Naive B cell (primary cell): ENCODE measurements at regions not wholly inside any gene's neighbourhood (a gene's known extent, or its start where the extent isn't known, plus 50 kb on each side); places are given as distances from the start of the nearest gene placed in this dataset.

Experiments used
- ATAC-seq, 2 donors: fragments of 150-1000 bp; cut with Tn5 transposase; 2 replicates each; pipeline ENCODE4 v1.10.0; 2021; ENCODE audit warnings: low read depth in 2 of 2, mild to moderate bottlenecking in 2 of 2, moderate library complexity in 2 of 2
- DNase-seq: peaks from one replicate; pipeline ENCODE4 v3.0.0; 2022
- H3K27ac Mint-ChIP-seq, 6 donors: one replicate each; pipeline ENCODE4 v1.8.0; 2020 to 2022; ENCODE audit warnings: mild to moderate bottlenecking in 6 of 6, mixed read lengths in 6 of 6, moderate library complexity in 5 of 6, inconsistent platforms in 2 of 6
- H3K27me3 Mint-ChIP-seq, 3 donors: one replicate each; pipeline ENCODE4 v1.8.0; 2021 to 2022; ENCODE audit warnings: mixed read lengths in 3 of 3, mild to moderate bottlenecking in 1 of 3
- H3K36me3 Mint-ChIP-seq, 2 donors: one replicate each; pipeline ENCODE4 v1.8.0; 2020 to 2022; ENCODE audit warnings: mixed read lengths in 2 of 2, inconsistent platforms in 1 of 2, mild to moderate bottlenecking in 1 of 2
- H3K4me1 Mint-ChIP-seq, 3 donors: one replicate each; pipeline ENCODE4 v1.8.0; 2020 to 2022; ENCODE audit warnings: mixed read lengths in 3 of 3, inconsistent platforms in 1 of 3, mild to moderate bottlenecking in 1 of 3, moderate library complexity in 1 of 3
- H3K4me3 Mint-ChIP-seq, 8 donors: one replicate each; pipeline ENCODE4 v1.8.0; 2020 to 2022; ENCODE audit warnings: mild to moderate bottlenecking in 8 of 8, mixed read lengths in 8 of 8, moderate library complexity in 8 of 8, inconsistent platforms in 2 of 8
- H3K9me3 Mint-ChIP-seq, 7 donors: one replicate each; pipeline ENCODE4 v1.8.0; 2020 to 2022; ENCODE audit warnings: mixed read lengths in 7 of 7, mild to moderate bottlenecking in 5 of 7, inconsistent platforms in 2 of 7, moderate library complexity in 1 of 7

DNA sequence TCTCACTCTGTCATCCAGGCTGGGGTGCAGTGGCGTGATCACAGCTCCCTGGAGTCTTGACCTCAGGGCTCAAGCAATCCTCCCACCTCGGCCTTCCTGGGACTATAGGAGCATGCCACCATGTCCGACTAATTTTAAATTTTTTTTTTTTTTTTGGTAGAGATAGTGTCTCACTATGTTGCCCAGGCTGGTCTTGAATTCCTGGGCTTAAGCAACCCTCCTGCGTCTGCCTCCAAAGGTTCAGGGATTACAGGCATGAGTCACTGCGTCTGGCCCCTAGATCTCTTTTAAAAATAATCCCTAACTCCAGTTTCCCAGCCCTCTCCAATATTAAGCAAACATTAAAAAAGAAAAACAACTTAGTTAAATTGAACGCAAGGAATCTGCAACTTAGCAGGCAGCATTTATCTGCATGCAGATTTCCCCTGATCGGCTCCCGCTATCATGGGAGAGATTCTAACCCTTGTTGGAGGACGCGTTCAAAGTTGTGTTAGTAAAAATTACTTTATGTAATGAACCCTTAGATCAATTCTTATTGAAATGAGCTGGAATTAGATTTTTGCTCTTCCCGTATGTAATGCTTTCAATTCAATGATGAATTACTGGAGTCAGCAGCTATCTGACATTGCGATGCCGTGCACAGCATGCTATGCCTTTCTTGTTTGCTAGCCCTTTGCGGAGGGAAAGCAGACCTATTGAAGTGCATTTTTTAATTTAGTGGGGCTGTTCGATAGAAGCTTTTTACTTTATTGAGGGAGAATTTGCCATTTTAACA, 171.7 kb downstream of the HAPSTR1 start:
- no peaks in the 10 kb centered on the region for H3K36me3 Mint-ChIP-seq
- no peak for ATAC-seq

DNA sequence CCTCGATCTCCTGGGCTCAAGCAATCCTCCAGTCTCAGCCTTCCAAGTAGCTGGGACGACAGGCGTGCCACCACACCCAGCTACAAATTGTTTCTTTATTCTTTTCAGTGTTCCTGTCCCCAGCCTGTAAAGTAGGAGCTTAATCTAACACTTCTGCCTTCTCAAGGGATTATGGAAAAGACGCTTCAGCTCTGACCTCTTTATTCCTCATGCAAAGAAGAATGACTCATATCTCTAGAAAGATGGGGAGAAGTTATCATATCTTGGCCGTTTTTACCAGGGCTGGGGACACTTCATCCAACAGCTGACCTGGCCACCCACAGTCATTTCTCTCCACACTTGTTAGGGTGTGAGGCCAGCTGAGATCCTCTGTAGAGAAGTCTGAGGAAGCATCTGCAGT, 172.6 kb downstream of the HAPSTR1 start:
- Mint-ChIP-seq H3K27me3 (peaks cover 17 to 38% (median 22%) of the 10 kb centered on the region in 3 donors), H3K9me3 (no peaks in the 10 kb centered on the region), H3K4me1 (no peaks in the 10 kb centered on the region), H3K27ac (no peak overlapping the region), H3K36me3 (no peaks in the 10 kb centered on the region), H3K4me3 (no peak overlapping the region)
- no peak for ATAC-seq
- no peak for DNase-seq

More for the DNA sequence above, 171.7 kb downstream of the HAPSTR1 start:
- no peak for DNase-seq
- no peak overlapping the region for H3K4me3 Mint-ChIP-seq
- H3K4me1 Mint-ChIP-seq: peaks cover 0 to 4% (median 0%) of the 10 kb centered on the region in 3 donors
- no peaks in the 10 kb centered on the region for H3K9me3 Mint-ChIP-seq
- H3K27ac Mint-ChIP-seq: no peak overlapping the region
- H3K27me3 Mint-ChIP-seq: peaks cover 16 to 33% (median 22%) of the 10 kb centered on the region in 3 donors

DNA sequence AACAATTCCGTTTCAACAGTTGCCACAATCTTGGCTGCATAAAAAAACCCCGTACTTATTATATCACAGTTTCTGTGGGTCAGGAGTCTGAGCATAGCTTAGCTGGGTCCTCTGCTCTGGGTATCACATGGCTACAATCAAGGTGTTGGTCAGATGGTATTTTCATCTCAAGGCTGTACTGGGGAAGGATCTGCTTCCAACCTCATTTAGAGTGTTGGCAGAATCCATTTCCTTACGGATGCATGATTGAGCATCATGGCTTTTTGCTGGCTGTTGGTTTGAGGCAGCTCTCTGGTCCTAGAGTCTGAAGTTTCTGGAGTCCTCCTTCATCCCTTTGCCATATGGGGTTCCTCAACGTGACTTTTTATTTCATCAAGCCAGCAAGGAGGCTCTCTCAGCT, 177.0 kb downstream of the HAPSTR1 start:
- peaks cover 31 to 48% (median 33%) of the 10 kb centered on the region in 3 donors for H3K27me3 Mint-ChIP-seq
- peaks cover 0 to 5% (median 0%) of the 10 kb centered on the region in 7 donors for H3K9me3 Mint-ChIP-seq
- DNase-seq: no peak
- H3K36me3 Mint-ChIP-seq: no peaks in the 10 kb centered on the region
- no peak overlapping the region for H3K4me3 Mint-ChIP-seq
- no peak for ATAC-seq
- no peaks in the 10 kb centered on the region for H3K4me1 Mint-ChIP-seq
- H3K27ac Mint-ChIP-seq: no peak overlapping the region

DNA sequence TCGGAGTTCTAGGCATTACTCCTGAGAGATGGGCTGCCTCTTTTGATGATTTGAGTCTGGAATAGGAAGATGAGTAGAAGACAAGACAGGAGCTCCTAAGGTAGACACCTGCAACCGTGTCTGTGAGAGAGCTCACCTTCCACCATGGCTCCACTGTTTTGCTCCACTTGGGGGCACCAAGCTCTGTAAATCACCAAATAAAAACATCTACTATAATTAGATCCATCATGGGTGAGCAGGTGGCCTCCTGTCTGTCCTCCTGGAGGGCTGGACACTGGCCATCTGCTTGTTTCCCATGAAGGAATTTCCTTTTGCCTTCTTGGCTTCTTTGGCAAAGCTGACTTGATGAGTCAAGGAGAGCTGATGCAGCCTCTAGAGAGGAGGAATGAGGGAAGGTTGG, 179.0 kb downstream of the HAPSTR1 start:
- Mint-ChIP-seq H3K27me3 (peaks cover 37 to 41% (median 38%) of the 10 kb centered on the region in 3 donors), H3K4me3 (no peak overlapping the region), H3K9me3 (peaks cover 0 to 5% (median 0%) of the 10 kb centered on the region in 7 donors), H3K4me1 (no peaks in the 10 kb centered on the region), H3K27ac (no peak overlapping the region), H3K36me3 (no peaks in the 10 kb centered on the region)
- ATAC-seq: no peak
- DNase-seq: no peak

DNA sequence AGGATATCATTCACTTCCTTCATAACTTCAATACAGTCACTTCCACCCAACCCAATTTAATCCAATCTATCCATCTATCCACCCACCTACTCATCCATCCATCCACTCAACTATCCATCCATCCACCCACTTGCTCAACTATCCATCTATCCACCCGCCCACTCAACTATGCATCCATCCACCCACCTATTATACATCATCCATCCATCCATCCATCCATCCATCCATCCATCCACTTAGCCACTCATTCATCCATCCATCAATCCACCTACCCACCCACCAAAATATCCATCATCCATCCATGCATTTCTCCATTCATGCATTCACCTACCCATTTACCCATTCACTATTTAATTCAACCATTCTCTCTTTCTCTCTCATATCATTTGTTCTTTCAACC, 179.5 kb downstream of the HAPSTR1 start:
- H3K36me3 Mint-ChIP-seq: no peaks in the 10 kb centered on the region
- peaks cover 32 to 36% (median 34%) of the 10 kb centered on the region in 3 donors for H3K27me3 Mint-ChIP-seq
- no peak for ATAC-seq
- DNase-seq: no peak
- H3K27ac Mint-ChIP-seq: no peak overlapping the region
- peaks cover 0 to 5% (median 0%) of the 10 kb centered on the region in 7 donors for H3K9me3 Mint-ChIP-seq
- no peak overlapping the region for H3K4me3 Mint-ChIP-seq
- no peaks in the 10 kb centered on the region for H3K4me1 Mint-ChIP-seq

DNA sequence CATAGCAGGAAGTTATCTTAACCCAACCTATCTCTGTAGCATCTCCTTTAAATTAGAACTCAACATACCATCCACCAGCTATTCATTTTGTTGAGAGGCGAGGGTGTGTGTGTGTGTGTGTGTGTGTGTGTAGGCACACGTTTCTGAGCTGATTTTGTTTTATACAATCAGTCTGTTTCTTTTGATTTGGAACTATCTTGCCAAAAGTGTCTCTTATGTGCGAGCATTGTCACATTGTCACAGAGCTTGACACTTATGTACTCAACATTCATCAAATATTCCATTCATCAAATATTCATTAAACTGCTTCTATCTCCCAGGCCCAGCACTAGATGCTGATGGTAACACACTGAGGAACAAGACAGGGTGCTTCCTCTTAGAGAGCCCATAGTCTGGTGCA, 180.4 kb downstream of the HAPSTR1 start:
- H3K4me3 Mint-ChIP-seq: no peak overlapping the region
- DNase-seq: no peak
- no peak for ATAC-seq
- H3K36me3 Mint-ChIP-seq: no peaks in the 10 kb centered on the region
- H3K27ac Mint-ChIP-seq: no peak overlapping the region
- no peaks in the 10 kb centered on the region for H3K4me1 Mint-ChIP-seq
- H3K9me3 Mint-ChIP-seq: peaks cover 0 to 5% (median 0%) of the 10 kb centered on the region in 7 donors
- H3K27me3 Mint-ChIP-seq: peaks cover 34 to 37% (median 36%) of the 10 kb centered on the region in 3 donors

DNA sequence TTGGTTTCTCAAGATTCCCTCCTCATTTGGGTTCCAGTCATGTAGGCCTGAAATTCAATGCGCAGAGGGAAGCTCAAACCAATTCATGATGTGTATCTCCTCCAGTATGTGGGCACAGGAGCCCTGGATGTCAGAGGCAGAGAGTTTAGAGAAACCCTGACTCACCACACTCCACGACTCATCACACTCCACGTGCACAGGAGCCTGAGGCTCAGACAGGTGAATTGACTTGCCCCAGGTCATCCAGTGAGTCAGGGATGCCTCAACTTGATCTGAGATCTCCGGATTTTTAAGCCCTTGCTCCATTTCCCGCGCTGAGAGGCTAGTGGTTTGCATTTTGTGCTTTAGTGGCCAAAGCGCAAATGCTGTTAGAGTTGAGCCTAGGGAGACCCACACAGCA, 183.9 kb downstream of the HAPSTR1 start:
- ATAC-seq: no peak
- H3K9me3 Mint-ChIP-seq: peaks cover 0 to 5% (median 0%) of the 10 kb centered on the region in 7 donors
- no peak for DNase-seq
- H3K4me3 Mint-ChIP-seq: no peak overlapping the region
- no peak overlapping the region for H3K27ac Mint-ChIP-seq
- H3K4me1 Mint-ChIP-seq: no peaks in the 10 kb centered on the region
- peaks cover 30 to 40% (median 32%) of the 10 kb centered on the region in 3 donors for H3K27me3 Mint-ChIP-seq
- H3K36me3 Mint-ChIP-seq: no peaks in the 10 kb centered on the region

DNA sequence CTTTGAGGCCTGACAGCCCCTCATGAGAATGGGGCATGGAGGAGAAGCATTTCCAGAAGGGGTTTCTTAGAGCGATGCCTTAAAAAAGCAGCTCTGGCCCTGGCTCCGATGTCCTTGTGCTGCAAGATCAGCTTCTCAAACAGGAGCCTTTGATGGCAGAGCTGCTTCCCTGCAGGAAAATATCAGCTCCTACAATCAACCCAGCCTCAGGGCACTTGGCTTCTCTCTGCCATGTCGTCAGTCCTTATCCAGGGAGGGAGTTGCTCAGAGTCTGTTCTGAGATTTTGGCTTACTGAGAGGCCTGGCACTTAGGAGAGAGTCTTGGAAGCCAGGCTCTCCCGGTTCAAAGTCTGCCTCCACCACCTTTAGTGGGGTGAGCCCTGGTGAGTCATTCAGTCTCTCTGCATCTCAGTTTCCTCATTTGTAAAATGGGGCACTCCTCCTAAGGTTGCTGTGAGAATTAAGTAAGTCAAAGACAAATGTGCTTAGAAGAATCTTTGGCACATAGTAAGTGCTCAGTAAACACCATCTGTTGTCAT, 184.4 kb downstream of the HAPSTR1 start:
- H3K27ac Mint-ChIP-seq: no peak overlapping the region
- H3K9me3 Mint-ChIP-seq: peaks cover 0 to 5% (median 0%) of the 10 kb centered on the region in 7 donors

DNA sequence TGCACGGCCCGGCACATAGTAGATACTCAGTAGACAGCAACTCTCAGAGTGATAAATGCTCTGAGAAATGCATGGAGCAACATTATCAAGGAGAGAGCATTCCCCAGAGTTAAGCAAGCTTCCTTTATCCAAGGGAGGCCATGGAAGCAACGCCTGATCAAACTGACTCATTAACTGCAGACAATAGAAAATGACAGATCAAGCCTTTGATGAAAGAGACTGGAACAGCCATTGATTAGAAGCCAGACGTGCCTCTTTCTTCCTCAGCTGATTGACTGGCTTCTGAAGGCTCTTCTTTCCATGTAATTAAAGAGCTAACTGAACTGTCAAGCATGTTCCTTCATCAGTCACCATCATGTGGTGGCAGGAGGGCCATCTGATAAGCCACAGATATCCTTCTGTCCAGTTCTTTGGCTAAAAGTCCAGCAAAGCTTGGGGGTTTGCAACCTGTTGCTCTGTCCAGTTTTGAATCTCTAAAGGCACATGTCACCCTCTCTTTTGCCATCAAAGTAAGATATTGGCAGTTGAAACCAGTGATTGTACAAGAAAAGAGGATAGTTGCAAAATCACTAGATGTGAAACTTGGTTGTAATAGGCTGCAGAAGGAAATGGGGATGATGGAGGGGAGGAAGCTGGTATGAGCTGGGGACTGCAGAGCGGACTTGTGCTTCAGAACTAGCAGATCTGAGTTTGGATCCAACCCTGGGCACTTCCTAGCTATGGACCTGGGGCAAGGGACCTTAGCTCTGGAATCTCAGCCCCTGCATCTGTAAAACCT, 188.0 kb downstream of the HAPSTR1 start:
- Mint-ChIP-seq H3K27ac (no peak overlapping the region), H3K4me1 (no peaks in the 10 kb centered on the region), H3K9me3 (no peaks in the 10 kb centered on the region), H3K27me3 (peaks cover 11 to 27% (median 19%) of the 10 kb centered on the region in 3 donors), H3K36me3 (no peaks in the 10 kb centered on the region), H3K4me3 (no peak overlapping the region)
- ATAC-seq: no peak
- DNase-seq: no peak

More for the DNA sequence above, 184.4 kb downstream of the HAPSTR1 start:
- Mint-ChIP-seq H3K27me3 (peaks cover 26 to 35% (median 31%) of the 10 kb centered on the region in 3 donors), H3K4me1 (no peaks in the 10 kb centered on the region), H3K36me3 (no peaks in the 10 kb centered on the region), H3K4me3 (no peak overlapping the region)
- no peak for ATAC-seq
- no peak for DNase-seq

DNA sequence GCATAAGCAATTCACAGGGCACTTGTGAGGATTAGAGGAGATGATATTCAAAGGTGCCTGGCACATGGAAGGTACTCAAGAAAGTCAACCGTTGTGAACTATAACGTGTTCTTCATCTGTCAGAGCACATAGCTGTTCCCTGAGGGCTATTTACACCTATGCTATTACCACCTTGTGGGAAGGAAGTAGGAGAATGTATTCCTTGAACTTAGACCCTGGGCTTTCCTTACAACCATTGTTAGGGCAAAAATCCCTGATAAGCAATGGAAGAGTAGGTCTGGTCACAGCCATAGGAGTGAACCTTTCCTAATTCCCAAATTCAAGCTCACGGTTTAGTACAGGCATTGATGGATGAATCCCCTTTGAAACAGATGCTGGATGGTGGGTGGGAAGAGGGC, 188.6 kb downstream of the HAPSTR1 start:
- H3K9me3 Mint-ChIP-seq: no peaks in the 10 kb centered on the region
- DNase-seq: no peak
- H3K36me3 Mint-ChIP-seq: no peaks in the 10 kb centered on the region
- H3K27ac Mint-ChIP-seq: no peak overlapping the region
- peaks cover 11 to 33% (median 18%) of the 10 kb centered on the region in 3 donors for H3K27me3 Mint-ChIP-seq
- H3K4me1 Mint-ChIP-seq: no peaks in the 10 kb centered on the region
- H3K4me3 Mint-ChIP-seq: no peak overlapping the region
- ATAC-seq: no peak

DNA sequence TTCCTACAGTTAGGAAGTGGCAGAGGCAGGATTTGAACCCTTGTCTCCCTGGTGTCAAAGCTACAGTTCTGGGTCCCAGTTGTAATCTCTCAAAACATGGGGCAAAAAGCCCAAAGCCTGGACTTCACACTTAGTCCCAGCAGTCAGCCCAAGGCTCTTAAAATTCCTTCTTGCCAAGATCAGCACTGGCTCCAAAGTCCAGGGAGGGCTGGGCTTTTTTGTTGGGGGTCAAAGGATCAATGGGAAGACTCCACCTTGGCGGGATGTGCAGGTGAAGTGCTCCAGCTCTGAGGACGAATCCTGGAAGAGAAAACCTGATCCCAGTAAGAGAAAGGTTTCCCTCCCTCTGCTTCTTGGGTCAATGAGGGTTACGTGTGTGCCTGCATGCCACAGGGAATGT, 195.5 kb downstream of the HAPSTR1 start:
- DNase-seq: no peak
- Mint-ChIP-seq H3K4me1 (no peaks in the 10 kb centered on the region), H3K27ac (no peak overlapping the region), H3K9me3 (peaks cover 0 to 13% (median 3%) of the 10 kb centered on the region in 7 donors), H3K27me3 (peaks cover 7 to 19% (median 16%) of the 10 kb centered on the region in 3 donors), H3K4me3 (no peak overlapping the region), H3K36me3 (no peaks in the 10 kb centered on the region)
- ATAC-seq: no peak

DNA sequence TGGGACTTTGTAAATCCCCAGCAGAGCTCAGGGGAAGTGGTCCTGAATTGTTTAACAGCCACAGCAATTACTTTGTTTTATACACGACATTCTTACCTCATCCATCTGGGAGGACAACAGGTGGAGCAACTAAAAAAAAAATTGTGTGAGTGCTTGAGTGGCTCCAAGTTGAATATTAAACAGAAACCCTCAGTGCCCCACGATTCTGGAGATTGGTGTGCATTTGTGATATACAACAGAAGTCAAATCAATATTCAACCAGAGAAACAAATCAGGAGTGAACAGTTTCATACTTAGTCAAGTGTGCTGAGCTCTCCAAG, 204.8 kb downstream of the HAPSTR1 start:
- H3K36me3 Mint-ChIP-seq: no peaks in the 10 kb centered on the region
- no peaks in the 10 kb centered on the region for H3K4me1 Mint-ChIP-seq
- peaks cover 4 to 22% (median 10%) of the 10 kb centered on the region in 3 donors for H3K27me3 Mint-ChIP-seq
- no peak overlapping the region for H3K4me3 Mint-ChIP-seq
- ATAC-seq: no peak
- peaks cover 0 to 2% (median 0%) of the 10 kb centered on the region in 7 donors for H3K9me3 Mint-ChIP-seq
- no peak for DNase-seq
- peak overlapping the region in 1 of 6 donors; percentile 4 for H3K27ac Mint-ChIP-seq

DNA sequence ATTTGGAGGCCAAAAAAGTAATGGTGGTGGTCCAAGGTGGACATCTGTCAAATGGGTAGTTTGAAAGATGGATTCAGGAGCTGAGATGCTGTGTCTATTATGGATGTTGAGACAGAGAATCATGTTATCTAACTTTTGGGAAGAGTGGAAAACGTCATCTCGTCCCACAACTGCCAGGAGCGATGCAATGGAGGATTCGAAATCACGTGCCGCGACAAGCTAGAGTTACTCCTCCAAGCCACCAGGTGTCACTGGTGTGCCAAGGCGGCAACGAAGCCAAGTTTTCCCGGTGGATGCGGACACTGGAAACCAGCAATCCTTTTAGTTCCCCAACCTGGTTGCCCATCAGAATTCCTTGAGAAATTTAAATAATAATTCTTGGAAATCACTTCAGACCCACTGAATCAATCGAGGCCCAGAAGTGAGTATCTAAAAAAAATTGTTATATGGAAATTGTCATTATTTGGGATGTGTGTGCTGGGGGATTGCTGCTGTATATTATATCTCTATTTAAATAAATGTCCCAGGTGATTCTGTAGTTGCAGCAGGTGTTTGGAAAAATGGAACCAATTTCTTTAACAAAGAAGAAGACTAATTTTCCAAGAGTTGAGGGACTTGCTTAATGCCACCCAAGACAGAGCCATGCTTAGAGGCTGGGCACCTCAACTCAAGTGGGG, 206.1 kb downstream of the HAPSTR1 start:
- peaks cover 0 to 11% of the 10 kb centered on the region in 2 donors for H3K36me3 Mint-ChIP-seq
- no peak overlapping the region for H3K4me3 Mint-ChIP-seq
- peaks cover 4 to 33% (median 23%) of the 10 kb centered on the region in 3 donors for H3K27me3 Mint-ChIP-seq
- peaks cover 0 to 6% (median 3%) of the 10 kb centered on the region in 7 donors for H3K9me3 Mint-ChIP-seq
- DNase-seq (no peak), ATAC-seq (no peak)
- peak overlapping the region in 1 of 6 donors; percentile 47 for H3K27ac Mint-ChIP-seq
- H3K4me1 Mint-ChIP-seq: no peaks in the 10 kb centered on the region
